Stimulated activated naive B cell treated with anti-CD40 and anti-IgM and Interleukin-4, amounts not matched to agents 10 μg/mL and 1 μg/mL and 100 μg/mL, for 72 hours (primary cell): ENCODE measurements at regions not wholly inside any gene's neighbourhood (a gene's known extent, or its start where the extent isn't known, plus 50 kb on each side); places are given as distances from the start of the nearest gene placed in this dataset.

ENCODE experiments used
- ATAC-seq, 2 donors: fragments of 150-1000 bp; cut with Tn5 transposase; replicated peaks; 2 replicates each; pipeline ENCODE4 v1.10.0; 2021; ENCODE audit warnings: moderate library complexity in 1 of 2
- DNase-seq: peaks from one replicate; pipeline ENCODE4 v3.0.0; 2021
- H3K27ac Mint-ChIP-seq: one replicate; pipeline ENCODE4 v1.8.0; 2022; ENCODE audit warnings: mild to moderate bottlenecking, mixed read lengths
- H3K27me3 Mint-ChIP-seq, 2 donors: one replicate each; pipeline ENCODE4 v1.8.0; 2022; ENCODE audit warnings: mixed read lengths in 2 of 2
- H3K36me3 Mint-ChIP-seq, 2 donors: one replicate each; pipeline ENCODE4 v1.8.0; 2022; ENCODE audit warnings: mixed read lengths in 2 of 2, mild to moderate bottlenecking in 1 of 2
- H3K4me1 Mint-ChIP-seq, 2 donors: one replicate each; pipeline ENCODE4 v1.8.0; 2022; ENCODE audit warnings: mixed read lengths in 2 of 2, mild to moderate bottlenecking in 1 of 2
- H3K4me3 Mint-ChIP-seq, 2 donors: one replicate each; pipeline ENCODE4 v1.8.0; 2022; ENCODE audit warnings: mild to moderate bottlenecking in 2 of 2, mixed read lengths in 2 of 2, moderate library complexity in 1 of 2
- H3K9me3 Mint-ChIP-seq, 2 donors: one replicate each; pipeline ENCODE4 v1.8.0; 2022; ENCODE audit warnings: mixed read lengths in 2 of 2, mild to moderate bottlenecking in 1 of 2

GRCh38 chr12:81949416-81949815, 190.3 kb upstream of the PPFIA2 start:
- ATAC-seq (no peak), DNase-seq (no peak)
- no peak overlapping the region for H3K27ac Mint-ChIP-seq
- H3K4me1 Mint-ChIP-seq = no peaks in the 10 kb centered on the region
- H3K27me3 Mint-ChIP-seq = no peaks in the 10 kb centered on the region
- no peaks in the 10 kb centered on the region for H3K36me3 Mint-ChIP-seq
- peaks cover 0 to 2% of the 10 kb centered on the region in 2 donors for H3K9me3 Mint-ChIP-seq
- H3K4me3 Mint-ChIP-seq = no peak overlapping the region

- DNase-seq (no peak), ATAC-seq (no peak)
- H3K36me3 Mint-ChIP-seq = no peaks in the 10 kb centered on the region
- H3K27me3 Mint-ChIP-seq = no peaks in the 10 kb centered on the region
- no peaks in the 10 kb centered on the region for H3K4me1 Mint-ChIP-seq
- H3K4me3 Mint-ChIP-seq = no peak overlapping the region
- no peak overlapping the region for H3K27ac Mint-ChIP-seq
- peaks cover 0 to 4% of the 10 kb centered on the region in 2 donors for H3K9me3 Mint-ChIP-seq
Measured at GRCh38 chr12:81944886-81945285, 185.7 kb upstream of the PPFIA2 start.

DNA sequence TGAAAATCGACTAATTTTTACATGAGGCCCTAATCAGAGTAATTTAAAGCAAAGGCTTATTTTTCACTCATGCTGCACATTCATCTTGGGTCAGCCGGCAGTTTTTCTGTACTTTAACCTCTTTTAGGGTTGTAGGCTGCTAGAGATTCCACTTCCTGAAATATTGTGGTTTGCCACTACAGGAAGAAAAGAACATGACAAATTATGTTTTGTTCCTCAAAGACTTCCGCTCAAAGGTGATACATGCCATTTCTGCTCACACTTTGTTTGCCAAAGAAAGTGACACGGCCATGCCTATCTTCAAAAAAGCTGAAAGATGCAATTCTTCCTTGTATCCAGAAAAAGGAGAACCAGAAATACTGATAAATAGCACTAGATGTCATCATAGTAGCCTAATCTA, 183.4 kb upstream of the PPFIA2 start:
- ATAC-seq = no peak
- no peaks in the 10 kb centered on the region for H3K36me3 Mint-ChIP-seq
- H3K27me3 Mint-ChIP-seq = no peaks in the 10 kb centered on the region
- no peak for DNase-seq
- H3K9me3 Mint-ChIP-seq = peaks cover 0 to 4% of the 10 kb centered on the region in 2 donors
- H3K4me3 Mint-ChIP-seq = no peak overlapping the region
- H3K4me1 Mint-ChIP-seq = no peaks in the 10 kb centered on the region
- no peak overlapping the region for H3K27ac Mint-ChIP-seq

DNA sequence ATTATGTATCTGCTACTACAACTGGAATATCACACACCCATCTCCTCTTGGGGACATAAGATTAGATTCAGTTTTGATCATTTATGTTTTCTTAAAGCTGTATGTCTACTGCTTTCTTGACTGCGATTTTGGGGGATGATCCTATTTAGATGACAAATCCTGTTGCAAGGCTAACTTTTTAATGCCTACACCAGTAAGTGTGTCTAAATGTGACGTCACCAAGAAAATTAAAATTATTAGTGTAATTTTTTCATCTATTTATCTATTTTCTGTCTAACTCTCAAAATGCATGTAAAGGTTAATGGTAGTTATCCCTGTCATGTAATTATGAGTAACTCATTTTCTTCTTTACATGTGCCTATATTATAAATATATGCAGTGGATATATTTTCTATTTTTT, 170.9 kb upstream of the PPFIA2 start:
- H3K4me1 Mint-ChIP-seq = no peaks in the 10 kb centered on the region
- H3K4me3 Mint-ChIP-seq = no peak overlapping the region
- H3K27ac Mint-ChIP-seq = no peak overlapping the region
- ATAC-seq (no peak), DNase-seq (no peak)
- no peaks in the 10 kb centered on the region for H3K27me3 Mint-ChIP-seq
- H3K9me3 Mint-ChIP-seq = peaks cover 0 to 2% of the 10 kb centered on the region in 2 donors
- H3K36me3 Mint-ChIP-seq = no peaks in the 10 kb centered on the region

GRCh38 chr12:81896771-81897170, 137.6 kb upstream of the PPFIA2 start:
- Mint-ChIP-seq H3K27me3 (no peaks in the 10 kb centered on the region), H3K4me1 (no peaks in the 10 kb centered on the region), H3K4me3 (no peak overlapping the region), H3K9me3 (peaks cover 16 to 22% of the 10 kb centered on the region in 2 donors), H3K27ac (no peak overlapping the region), H3K36me3 (peaks cover 0 to 1% of the 10 kb centered on the region in 2 donors)
- ATAC-seq = no peak
- no peak for DNase-seq

- DNase-seq (no peak), ATAC-seq (no peak)
- Mint-ChIP-seq H3K27ac (no peak overlapping the region), H3K4me3 (no peak overlapping the region), H3K36me3 (no peaks in the 10 kb centered on the region), H3K4me1 (no peaks in the 10 kb centered on the region), H3K27me3 (no peaks in the 10 kb centered on the region), H3K9me3 (peaks cover 0 to 4% of the 10 kb centered on the region in 2 donors)
Measured at GRCh38 chr12:81888961-81889360, 129.8 kb upstream of the PPFIA2 start.

GRCh38 chr12:81888106-81888740, 129.1 kb upstream of the PPFIA2 start:
- Mint-ChIP-seq H3K4me1 (no peaks in the 10 kb centered on the region), H3K4me3 (no peak overlapping the region), H3K27me3 (no peaks in the 10 kb centered on the region), H3K36me3 (no peaks in the 10 kb centered on the region), H3K27ac (no peak overlapping the region), H3K9me3 (peaks cover 0 to 4% of the 10 kb centered on the region in 2 donors)
- no peak for DNase-seq
- no peak for ATAC-seq

DNA sequence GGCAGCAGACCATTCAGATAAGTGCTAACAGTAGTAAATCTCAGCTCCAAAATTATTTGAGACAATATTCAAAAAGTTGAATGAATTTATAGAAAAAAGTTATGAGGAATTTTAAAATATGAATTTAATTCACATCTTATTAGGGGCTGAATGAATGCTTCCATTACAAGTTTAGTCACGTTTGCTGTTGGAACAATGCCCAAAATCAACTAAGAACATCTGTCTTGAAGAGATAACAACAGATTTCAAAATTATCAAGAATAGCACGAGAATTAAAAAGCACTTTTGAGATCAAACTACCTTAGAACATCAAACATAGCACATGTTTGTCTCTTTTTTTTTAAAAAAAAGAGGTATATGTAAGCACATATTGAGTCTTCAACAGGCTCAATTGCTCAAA, 115.4 kb upstream of the PPFIA2 start:
- Mint-ChIP-seq H3K27me3 (no peaks in the 10 kb centered on the region), H3K9me3 (no peaks in the 10 kb centered on the region), H3K4me1 (no peaks in the 10 kb centered on the region), H3K36me3 (no peaks in the 10 kb centered on the region), H3K27ac (no peak overlapping the region), H3K4me3 (no peak overlapping the region)
- no peak for DNase-seq
- no peak for ATAC-seq

- Mint-ChIP-seq H3K27ac (no peak overlapping the region), H3K4me3 (no peak overlapping the region), H3K4me1 (no peaks in the 10 kb centered on the region), H3K9me3 (no peaks in the 10 kb centered on the region), H3K27me3 (no peaks in the 10 kb centered on the region), H3K36me3 (no peaks in the 10 kb centered on the region)
- ATAC-seq (no peak), DNase-seq (no peak)
Measured at GRCh38 chr12:81874166-81874565, 115.0 kb upstream of the PPFIA2 start.

GRCh38 chr12:81872400-81872799, 113.2 kb upstream of the PPFIA2 start:
- no peaks in the 10 kb centered on the region for H3K4me1 Mint-ChIP-seq
- DNase-seq (no peak), ATAC-seq (no peak)
- no peaks in the 10 kb centered on the region for H3K9me3 Mint-ChIP-seq
- H3K4me3 Mint-ChIP-seq = no peak overlapping the region
- H3K27me3 Mint-ChIP-seq = no peaks in the 10 kb centered on the region
- no peaks in the 10 kb centered on the region for H3K36me3 Mint-ChIP-seq
- H3K27ac Mint-ChIP-seq = no peak overlapping the region

DNA sequence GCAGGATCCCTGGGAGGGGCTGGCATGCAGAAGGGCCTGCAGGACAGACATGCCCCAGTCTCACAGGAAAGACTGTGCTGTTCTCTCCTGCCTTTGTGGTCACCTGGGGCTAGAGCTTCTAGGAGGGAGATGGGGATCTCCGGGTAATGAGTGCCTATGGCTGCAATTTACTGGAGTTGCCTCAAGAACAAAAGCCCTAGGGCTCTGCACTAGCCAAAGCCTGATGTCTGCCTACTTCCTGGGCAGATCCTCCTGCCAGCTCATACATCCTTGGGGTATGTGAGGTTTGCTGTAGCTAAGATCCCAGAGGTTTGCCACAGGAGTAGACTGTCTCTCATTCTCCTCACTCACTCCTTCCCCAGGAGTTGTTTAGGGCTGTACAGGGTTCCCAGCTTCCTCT, 106.9 kb upstream of the PPFIA2 start:
- DNase-seq = no peak
- H3K4me1 Mint-ChIP-seq = no peaks in the 10 kb centered on the region
- no peak overlapping the region for H3K27ac Mint-ChIP-seq
- H3K36me3 Mint-ChIP-seq = no peaks in the 10 kb centered on the region
- H3K9me3 Mint-ChIP-seq = no peaks in the 10 kb centered on the region
- no peak for ATAC-seq
- no peak overlapping the region for H3K4me3 Mint-ChIP-seq
- H3K27me3 Mint-ChIP-seq = no peaks in the 10 kb centered on the region

DNA sequence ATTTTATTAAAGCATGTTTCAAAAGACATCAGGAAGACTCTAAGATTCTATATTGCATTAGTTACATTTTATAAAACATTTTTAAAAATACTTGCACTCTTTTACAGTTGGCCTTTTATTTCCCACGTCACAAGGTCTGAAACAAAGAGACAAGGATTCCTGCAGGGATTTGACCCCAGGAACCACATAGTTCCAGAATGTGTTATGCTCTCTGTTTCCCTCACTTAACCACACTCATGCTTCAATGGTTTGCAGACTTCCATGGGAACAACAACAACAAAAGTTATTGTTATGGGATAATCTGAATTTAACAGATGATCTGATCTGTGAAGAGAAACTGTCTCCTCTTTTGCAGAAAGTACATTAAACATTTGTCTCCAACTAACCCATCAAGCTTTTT, 104.3 kb upstream of the PPFIA2 start:
- no peak overlapping the region for H3K4me3 Mint-ChIP-seq
- H3K27me3 Mint-ChIP-seq = no peaks in the 10 kb centered on the region
- H3K9me3 Mint-ChIP-seq = no peaks in the 10 kb centered on the region
- H3K4me1 Mint-ChIP-seq = no peaks in the 10 kb centered on the region
- no peaks in the 10 kb centered on the region for H3K36me3 Mint-ChIP-seq
- DNase-seq (no peak), ATAC-seq (no peak)
- H3K27ac Mint-ChIP-seq = no peak overlapping the region

DNA sequence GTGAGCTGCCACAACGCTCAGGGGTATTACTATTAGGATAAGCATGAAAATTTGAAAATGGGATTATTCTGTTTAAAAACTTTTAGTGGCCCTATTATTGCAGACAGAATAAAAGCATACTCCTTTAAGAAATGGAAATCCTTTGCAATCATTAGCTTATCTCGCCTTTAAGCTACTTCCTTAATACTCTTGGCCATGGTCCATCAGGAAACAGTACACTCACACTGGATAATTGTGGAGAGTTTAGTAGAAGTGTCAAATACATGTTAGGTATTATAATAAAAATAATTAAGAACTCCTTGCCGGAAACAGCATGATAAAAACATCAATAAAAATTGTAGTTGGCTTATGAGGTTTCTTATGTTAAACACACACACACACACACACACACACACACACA, 100.4 kb upstream of the PPFIA2 start:
- no peak for ATAC-seq
- no peak overlapping the region for H3K27ac Mint-ChIP-seq
- no peak for DNase-seq
- no peaks in the 10 kb centered on the region for H3K36me3 Mint-ChIP-seq
- H3K27me3 Mint-ChIP-seq = no peaks in the 10 kb centered on the region
- no peaks in the 10 kb centered on the region for H3K4me1 Mint-ChIP-seq
- no peak overlapping the region for H3K4me3 Mint-ChIP-seq
- H3K9me3 Mint-ChIP-seq = peaks cover 0 to 2% of the 10 kb centered on the region in 2 donors

- ATAC-seq (no peak), DNase-seq (no peak)
- Mint-ChIP-seq H3K4me3 (no peak overlapping the region), H3K9me3 (no peaks in the 10 kb centered on the region), H3K27ac (no peak overlapping the region), H3K27me3 (no peaks in the 10 kb centered on the region), H3K4me1 (no peaks in the 10 kb centered on the region), H3K36me3 (no peaks in the 10 kb centered on the region)
Measured at GRCh38 chr12:81843599-81843998, 84.4 kb upstream of the PPFIA2 start.

DNA sequence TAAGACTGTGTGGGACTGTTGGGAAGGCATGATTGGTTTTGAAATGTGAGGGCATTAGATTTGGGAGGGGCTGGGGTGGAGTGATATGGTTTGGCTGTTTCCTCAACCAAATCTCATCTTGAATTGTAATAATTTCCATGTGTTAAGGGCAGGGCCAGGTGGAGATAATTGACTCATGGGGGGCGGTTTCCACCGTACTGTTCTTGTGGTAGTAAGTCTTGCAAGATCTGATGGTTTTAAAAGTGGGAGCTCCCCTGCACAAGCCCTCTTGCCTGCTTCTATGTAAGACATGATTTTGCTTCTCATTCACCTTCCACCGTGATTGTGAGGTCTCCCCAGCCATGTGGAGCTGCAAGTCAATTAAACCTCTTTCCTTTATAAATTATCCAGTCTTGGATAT, 76.6 kb upstream of the PPFIA2 start:
- no peaks in the 10 kb centered on the region for H3K27me3 Mint-ChIP-seq
- no peaks in the 10 kb centered on the region for H3K36me3 Mint-ChIP-seq
- no peak overlapping the region for H3K27ac Mint-ChIP-seq
- H3K4me3 Mint-ChIP-seq = no peak overlapping the region
- H3K9me3 Mint-ChIP-seq = peaks cover 0 to 8% of the 10 kb centered on the region in 2 donors
- ATAC-seq (no peak), DNase-seq (no peak)
- no peaks in the 10 kb centered on the region for H3K4me1 Mint-ChIP-seq
